Central memory CD8-positive, alpha-beta T cell (primary cell): ENCODE measurements at regions not wholly inside any gene's neighbourhood (a gene's known extent, or its start where the extent isn't known, plus 50 kb on each side); places are given as distances from the start of the nearest gene placed in this dataset.

Experiments used
- ATAC-seq: fragments of 150-1000 bp; cut with Tn5 transposase; replicated peaks from 2 replicates; pipeline ENCODE4 v1.10.0; 2022; ENCODE audit warnings: mild to moderate bottlenecking, moderate FRiP score, moderate number of reproducible peaks; ENCODE audit not compliant: poor library complexity, severe bottlenecking; ENCODE audit errors: extremely low read depth
- DNase-seq, 2 donors: peaks; one replicate each; pipeline ENCODE4 v3.0.0; 2021; ENCODE audit warnings: low spot score in 2 of 2
- H3K27ac Mint-ChIP-seq: one replicate; pipeline ENCODE4 v1.8.0; 2022; ENCODE audit warnings: low read depth, mild to moderate bottlenecking, moderate library complexity, mixed read lengths
- H3K27me3 Mint-ChIP-seq: one replicate; pipeline ENCODE4 v1.8.0; 2022; ENCODE audit warnings: mixed read lengths
- H3K36me3 Mint-ChIP-seq: one replicate; pipeline ENCODE4 v1.8.0; 2022; ENCODE audit warnings: mild to moderate bottlenecking, moderate library complexity, mixed read lengths; ENCODE audit not compliant: insufficient read depth
- H3K4me1 Mint-ChIP-seq: one replicate; pipeline ENCODE4 v1.8.0; 2022; ENCODE audit warnings: mixed read lengths
- H3K4me3 Mint-ChIP-seq: one replicate; pipeline ENCODE4 v1.8.0; 2022; ENCODE audit warnings: mild to moderate bottlenecking, moderate library complexity, mixed read lengths
- H3K9me3 Mint-ChIP-seq: one replicate; pipeline ENCODE4 v1.8.0; 2022; ENCODE audit warnings: mixed read lengths

GRCh38 chr1:198054510-198054909 lies 102.3 kb upstream of the NEK7 start:
- Mint-ChIP-seq H3K27ac (no peak overlapping the region), H3K4me1 (peaks cover 12% of the 10 kb centered on the region), H3K36me3 (no peaks in the 10 kb centered on the region), H3K4me3 (no peak overlapping the region), H3K27me3 (no peaks in the 10 kb centered on the region), H3K9me3 (no peaks in the 10 kb centered on the region)
- DNase-seq (no peak), ATAC-seq (no peak)

- Mint-ChIP-seq H3K36me3 (no peaks in the 10 kb centered on the region), H3K9me3 (no peaks in the 10 kb centered on the region), H3K27ac (no peak overlapping the region), H3K4me3 (no peak overlapping the region), H3K4me1 (peaks cover 12% of the 10 kb centered on the region), H3K27me3 (peaks cover 10% of the 10 kb centered on the region)
- no peak for ATAC-seq
- no peak for DNase-seq
These were observed 100.5 kb upstream of the NEK7 start for GRCh38 chr1:198056255-198056654.

- Mint-ChIP-seq H3K27ac (no peak overlapping the region), H3K27me3 (peaks cover 35% of the 10 kb centered on the region), H3K9me3 (no peaks in the 10 kb centered on the region), H3K4me1 (no peaks in the 10 kb centered on the region), H3K36me3 (no peaks in the 10 kb centered on the region), H3K4me3 (no peak overlapping the region)
- ATAC-seq = no peak
- no peak for DNase-seq
These were observed 92.6 kb upstream of the NEK7 start for GRCh38 chr1:198064181-198064580.

GRCh38 chr1:198068285-198068684 lies 88.5 kb upstream of the NEK7 start:
- Mint-ChIP-seq H3K9me3 (no peaks in the 10 kb centered on the region), H3K27me3 (peaks cover 36% of the 10 kb centered on the region), H3K4me1 (no peaks in the 10 kb centered on the region), H3K4me3 (no peak overlapping the region), H3K27ac (no peak overlapping the region), H3K36me3 (no peaks in the 10 kb centered on the region)
- ATAC-seq (no peak), DNase-seq (no peak)

GRCh38 chr1:198072177-198072576 lies 84.6 kb upstream of the NEK7 start:
- no peaks in the 10 kb centered on the region for H3K9me3 Mint-ChIP-seq
- no peak overlapping the region for H3K4me3 Mint-ChIP-seq

GRCh38 chr1:198075296-198075695 lies 81.5 kb upstream of the NEK7 start:
- DNase-seq (no peak), ATAC-seq (no peak)
- H3K4me3 Mint-ChIP-seq = no peak overlapping the region
- no peaks in the 10 kb centered on the region for H3K4me1 Mint-ChIP-seq
- peaks cover 63% of the 10 kb centered on the region for H3K27me3 Mint-ChIP-seq
- no peak overlapping the region for H3K27ac Mint-ChIP-seq
- no peaks in the 10 kb centered on the region for H3K36me3 Mint-ChIP-seq
- no peaks in the 10 kb centered on the region for H3K9me3 Mint-ChIP-seq

More at GRCh38 chr1:198072177-198072576, 84.6 kb upstream of the NEK7 start:
- Mint-ChIP-seq H3K36me3 (no peaks in the 10 kb centered on the region), H3K27ac (no peak overlapping the region), H3K4me1 (no peaks in the 10 kb centered on the region), H3K27me3 (peaks cover 48% of the 10 kb centered on the region)
- DNase-seq (no peak), ATAC-seq (no peak)

GRCh38 chr1:198079432-198079951 lies 77.3 kb upstream of the NEK7 start:
- no peaks in the 10 kb centered on the region for H3K9me3 Mint-ChIP-seq

GRCh38 chr1:198082576-198082975 lies 74.2 kb upstream of the NEK7 start:
- Mint-ChIP-seq H3K4me3 (no peak overlapping the region), H3K9me3 (no peaks in the 10 kb centered on the region), H3K4me1 (no peaks in the 10 kb centered on the region), H3K27ac (no peak overlapping the region), H3K36me3 (no peaks in the 10 kb centered on the region), H3K27me3 (peaks cover 17% of the 10 kb centered on the region)
- no peak for DNase-seq
- ATAC-seq = no peak

More at GRCh38 chr1:198079432-198079951, 77.3 kb upstream of the NEK7 start:
- no peaks in the 10 kb centered on the region for H3K4me1 Mint-ChIP-seq
- H3K36me3 Mint-ChIP-seq = no peaks in the 10 kb centered on the region
- peaks cover 28% of the 10 kb centered on the region for H3K27me3 Mint-ChIP-seq
- DNase-seq (no peak), ATAC-seq (no peak)
- H3K4me3 Mint-ChIP-seq = no peak overlapping the region
- H3K27ac Mint-ChIP-seq = no peak overlapping the region

- Mint-ChIP-seq H3K4me1 (peaks cover 4% of the 10 kb centered on the region), H3K9me3 (no peaks in the 10 kb centered on the region), H3K27me3 (peaks cover 12% of the 10 kb centered on the region), H3K36me3 (no peaks in the 10 kb centered on the region), H3K4me3 (no peak overlapping the region), H3K27ac (no peak overlapping the region)
- no peak for DNase-seq
- no peak for ATAC-seq
These were observed 73.2 kb upstream of the NEK7 start for GRCh38 chr1:198083549-198083948.

GRCh38 chr1:198084241-198084908 lies 72.4 kb upstream of the NEK7 start:
- Mint-ChIP-seq H3K27ac (no peak overlapping the region), H3K36me3 (no peaks in the 10 kb centered on the region), H3K4me1 (peaks cover 5% of the 10 kb centered on the region), H3K4me3 (no peak overlapping the region), H3K27me3 (peaks cover 8% of the 10 kb centered on the region), H3K9me3 (no peaks in the 10 kb centered on the region)
- no peak for ATAC-seq
- DNase-seq = no peak

- no peaks in the 10 kb centered on the region for H3K27me3 Mint-ChIP-seq
- H3K27ac Mint-ChIP-seq = no peak overlapping the region
- H3K4me3 Mint-ChIP-seq = no peak overlapping the region
- ATAC-seq (no peak), DNase-seq (no peak)
- no peaks in the 10 kb centered on the region for H3K9me3 Mint-ChIP-seq
- no peaks in the 10 kb centered on the region for H3K36me3 Mint-ChIP-seq
- H3K4me1 Mint-ChIP-seq = peaks cover 5% of the 10 kb centered on the region
These were observed 70.6 kb upstream of the NEK7 start for GRCh38 chr1:198086051-198086745.

GRCh38 chr1:198087831-198088230 lies 69.0 kb upstream of the NEK7 start:
- Mint-ChIP-seq H3K4me3 (no peak overlapping the region), H3K27me3 (no peaks in the 10 kb centered on the region), H3K4me1 (peaks cover 5% of the 10 kb centered on the region), H3K9me3 (no peaks in the 10 kb centered on the region), H3K36me3 (no peaks in the 10 kb centered on the region), H3K27ac (no peak overlapping the region)
- DNase-seq (no peak), ATAC-seq (no peak)
